ENCODE measurements at regions not wholly inside any gene's neighbourhood (a gene's known extent, or its start where the extent isn't known, plus 50 kb on each side); places are given as distances from the start of the nearest gene placed in this dataset.

DNA sequence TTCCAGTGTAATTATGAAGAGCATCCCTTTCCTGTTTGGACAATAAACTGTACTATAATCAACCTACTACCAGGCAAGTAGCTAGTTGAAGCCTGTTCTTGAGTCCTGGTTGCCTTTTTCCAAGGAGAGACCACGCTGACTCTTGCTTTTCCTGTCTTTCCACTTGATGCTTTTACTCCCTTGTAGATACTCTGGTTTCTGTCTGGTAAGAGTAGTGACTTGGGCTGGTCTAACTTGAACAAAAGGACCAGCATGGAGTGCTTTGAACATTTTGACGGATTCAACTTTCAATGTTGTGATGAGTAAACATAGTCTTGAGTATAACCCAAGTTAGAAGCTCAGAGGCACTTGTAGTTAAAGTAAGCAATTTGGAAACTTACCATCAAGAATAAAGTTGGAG, 464.3 kb downstream of the GADD45G start:
- Histone ChIP-seq H3K27me3 (peaks cover 0 to 10% (median 0%) of the 10 kb centered on the region in 7 donors), H3K4me3 (no peak overlapping the region), H3K27ac (no peak overlapping the region), H3K9me3 (no peaks in the 10 kb centered on the region), H3K4me1 (no peaks in the 10 kb centered on the region), H3K36me3 (no peaks in the 10 kb centered on the region)
- intact Hi-C loops (cut with DNase I) = no loop called here
- ATAC-seq (no peak), DNase-seq (no peak)
- 82% methylated on average over 2 of the region's 2 CpGs for WGBS, 2 donors
- TF ChIP-seq, protein P1, sequence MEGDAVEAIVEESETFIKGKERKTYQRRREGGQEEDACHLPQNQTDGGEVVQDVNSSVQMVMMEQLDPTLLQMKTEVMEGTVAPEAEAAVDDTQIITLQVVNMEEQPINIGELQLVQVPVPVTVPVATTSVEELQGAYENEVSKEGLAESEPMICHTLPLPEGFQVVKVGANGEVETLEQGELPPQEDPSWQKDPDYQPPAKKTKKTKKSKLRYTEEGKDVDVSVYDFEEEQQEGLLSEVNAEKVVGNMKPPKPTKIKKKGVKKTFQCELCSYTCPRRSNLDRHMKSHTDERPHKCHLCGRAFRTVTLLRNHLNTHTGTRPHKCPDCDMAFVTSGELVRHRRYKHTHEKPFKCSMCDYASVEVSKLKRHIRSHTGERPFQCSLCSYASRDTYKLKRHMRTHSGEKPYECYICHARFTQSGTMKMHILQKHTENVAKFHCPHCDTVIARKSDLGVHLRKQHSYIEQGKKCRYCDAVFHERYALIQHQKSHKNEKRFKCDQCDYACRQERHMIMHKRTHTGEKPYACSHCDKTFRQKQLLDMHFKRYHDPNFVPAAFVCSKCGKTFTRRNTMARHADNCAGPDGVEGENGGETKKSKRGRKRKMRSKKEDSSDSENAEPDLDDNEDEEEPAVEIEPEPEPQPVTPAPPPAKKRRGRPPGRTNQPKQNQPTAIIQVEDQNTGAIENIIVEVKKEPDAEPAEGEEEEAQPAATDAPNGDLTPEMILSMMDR (IDR thresholded peaks at IDR 0.05) = no peak

DNA sequence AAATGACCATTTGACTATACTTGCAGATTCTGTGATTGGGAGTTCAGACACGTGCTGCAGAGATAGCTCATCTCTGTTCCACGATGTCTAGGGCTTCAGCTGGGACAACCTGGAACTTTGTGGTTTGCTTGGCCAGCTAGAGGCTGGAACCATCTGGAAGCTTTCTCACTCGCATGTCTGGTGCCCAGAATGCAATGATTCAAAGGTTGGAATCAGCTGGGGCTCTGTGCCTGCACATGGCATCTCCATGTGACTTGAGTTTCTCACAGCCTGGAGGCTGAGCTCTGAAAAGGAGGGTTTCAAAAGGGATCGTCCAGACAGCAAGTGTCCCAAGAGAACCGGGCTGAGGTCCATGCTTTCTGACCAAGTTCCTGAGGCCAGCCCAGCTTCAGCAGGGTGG, 465.2 kb downstream of the GADD45G start:
- ATAC-seq = no peak
- 72 to 86% methylated on average over 5 of the region's 5 CpGs for WGBS, 2 donors

GRCh38 chr9:90070469-90070868, 465.7 kb downstream of the GADD45G start:
- no peaks in the 10 kb centered on the region for H3K4me1 ChIP-seq
- no peak overlapping the region for H3K4me3 ChIP-seq
- no peak overlapping the region for H3K27ac ChIP-seq
- H3K27me3 ChIP-seq = peaks cover 0 to 15% (median 5%) of the 10 kb centered on the region in 7 donors
- TF ChIP-seq, protein P1 (IDR thresholded peaks at IDR 0.05) = no peak
- WGBS, 2 donors = 94 to 100% methylated on average over 1 of the region's 1 CpG
- ATAC-seq (no peak), DNase-seq (no peak)
- H3K9me3 ChIP-seq = no peaks in the 10 kb centered on the region
- intact Hi-C loops (cut with DNase I) = no loop called here
- H3K36me3 ChIP-seq = no peaks in the 10 kb centered on the region

More for the DNA sequence above, 465.2 kb downstream of the GADD45G start:
- no peaks in the 10 kb centered on the region for H3K36me3 ChIP-seq
- no peak overlapping the region for H3K27ac ChIP-seq
- no peaks in the 10 kb centered on the region for H3K9me3 ChIP-seq
- no peak for DNase-seq
- TF ChIP-seq, protein P1 (IDR thresholded peaks at IDR 0.05) = no peak
- intact Hi-C loops (cut with DNase I) = no loop called here
- peaks cover 0 to 11% (median 4%) of the 10 kb centered on the region in 7 donors for H3K27me3 ChIP-seq
- no peak overlapping the region for H3K4me3 ChIP-seq
- H3K4me1 ChIP-seq = no peaks in the 10 kb centered on the region

DNA sequence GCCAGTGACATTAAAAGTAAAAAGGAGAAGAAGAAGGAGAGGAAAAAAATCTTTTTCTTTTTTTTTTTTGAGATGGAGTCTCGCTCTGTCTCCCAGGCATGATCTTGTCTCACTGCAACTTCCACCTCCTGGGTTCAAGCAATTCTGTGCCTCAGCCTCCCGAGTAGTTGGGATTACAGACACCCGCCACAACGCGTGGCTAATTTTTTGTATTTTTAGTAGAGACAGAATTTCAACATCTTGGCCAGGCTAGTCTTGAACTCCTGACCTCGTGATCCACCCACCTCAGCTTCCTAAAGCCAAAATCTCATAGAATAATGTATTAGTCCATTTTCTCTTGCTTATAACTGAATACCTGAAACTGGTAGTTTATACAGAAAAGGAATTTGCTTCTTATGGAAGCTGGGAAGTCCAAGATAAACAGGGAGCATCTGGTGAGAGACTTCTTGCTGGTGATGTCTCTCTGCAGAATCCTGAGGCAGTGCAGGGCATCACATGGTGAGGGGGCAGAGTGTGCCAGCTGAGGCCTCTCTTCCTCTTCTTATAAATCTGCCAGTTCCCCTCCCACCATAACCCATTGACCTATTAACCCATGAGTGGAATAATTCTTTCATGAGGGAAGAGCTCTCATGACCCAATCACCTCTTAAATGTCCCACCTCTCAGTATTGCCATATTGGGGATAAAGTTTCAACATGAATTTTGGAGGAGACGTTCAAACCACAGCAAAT, 466.3 kb downstream of the GADD45G start:
- no peaks in the 10 kb centered on the region for H3K4me1 ChIP-seq
- no peak overlapping the region for H3K4me3 ChIP-seq
- 89 to 91% methylated on average over 7 of the region's 7 CpGs for WGBS, 2 donors
- H3K27ac ChIP-seq = no peak overlapping the region
- H3K27me3 ChIP-seq = peaks cover 0 to 17% (median 5%) of the 10 kb centered on the region in 7 donors
- H3K9me3 ChIP-seq = no peaks in the 10 kb centered on the region
- H3K36me3 ChIP-seq = no peaks in the 10 kb centered on the region
- ATAC-seq (no peak), DNase-seq (no peak)
- intact Hi-C loops (cut with DNase I) = no loop called here
- TF ChIP-seq, protein P1 (IDR thresholded peaks at IDR 0.05) = no peak
